C4-2B (cell line): ENCODE measurements at regions not wholly inside any gene's neighbourhood (a gene's known extent, or its start where the extent isn't known, plus 50 kb on each side); places are given as distances from the start of the nearest gene placed in this dataset.

Experiments
- H3K27ac ChIP-seq: fragments of 450-650 bp; 2 replicates; pipeline ENCODE4 v1.5.1; 2017
- ZFX ChIP-seq: fragments of 450-650 bp; IDR thresholded peaks from 2 replicates; pipeline ENCODE4 v1.6.1; 2017
- TF ChIP-seq, protein P1 (sequence below): fragments of 450-650 bp; conservative IDR thresholded peaks from 2 replicates; pipeline ENCODE4 v1.5.1; 2017; ENCODE audit warnings: mild to moderate bottlenecking

DNA sequence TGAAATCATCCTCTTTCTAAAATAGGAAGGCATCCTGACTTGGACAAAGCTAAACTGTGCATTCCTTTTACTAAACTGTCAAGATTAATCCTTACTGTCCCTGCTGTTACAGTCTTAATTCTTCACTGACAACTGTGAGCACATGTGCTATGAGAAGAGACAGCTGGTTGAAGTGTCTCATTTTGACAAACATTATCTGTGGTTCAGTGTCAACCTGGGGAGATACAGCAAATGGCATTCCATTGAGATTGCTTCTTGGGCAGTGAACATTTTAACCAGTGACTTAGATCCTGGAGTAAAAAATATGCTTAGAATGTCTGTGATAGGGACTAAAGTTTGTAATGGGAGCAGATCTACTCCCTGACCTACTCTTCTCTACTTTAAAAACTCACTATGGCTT is 552.6 kb upstream of the ATP2B1 start:
- TF ChIP-seq, protein P1, sequence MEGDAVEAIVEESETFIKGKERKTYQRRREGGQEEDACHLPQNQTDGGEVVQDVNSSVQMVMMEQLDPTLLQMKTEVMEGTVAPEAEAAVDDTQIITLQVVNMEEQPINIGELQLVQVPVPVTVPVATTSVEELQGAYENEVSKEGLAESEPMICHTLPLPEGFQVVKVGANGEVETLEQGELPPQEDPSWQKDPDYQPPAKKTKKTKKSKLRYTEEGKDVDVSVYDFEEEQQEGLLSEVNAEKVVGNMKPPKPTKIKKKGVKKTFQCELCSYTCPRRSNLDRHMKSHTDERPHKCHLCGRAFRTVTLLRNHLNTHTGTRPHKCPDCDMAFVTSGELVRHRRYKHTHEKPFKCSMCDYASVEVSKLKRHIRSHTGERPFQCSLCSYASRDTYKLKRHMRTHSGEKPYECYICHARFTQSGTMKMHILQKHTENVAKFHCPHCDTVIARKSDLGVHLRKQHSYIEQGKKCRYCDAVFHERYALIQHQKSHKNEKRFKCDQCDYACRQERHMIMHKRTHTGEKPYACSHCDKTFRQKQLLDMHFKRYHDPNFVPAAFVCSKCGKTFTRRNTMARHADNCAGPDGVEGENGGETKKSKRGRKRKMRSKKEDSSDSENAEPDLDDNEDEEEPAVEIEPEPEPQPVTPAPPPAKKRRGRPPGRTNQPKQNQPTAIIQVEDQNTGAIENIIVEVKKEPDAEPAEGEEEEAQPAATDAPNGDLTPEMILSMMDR = no peak
- TF ChIP-seq ZFX = no peak
- no peak overlapping the region for H3K27ac ChIP-seq

DNA sequence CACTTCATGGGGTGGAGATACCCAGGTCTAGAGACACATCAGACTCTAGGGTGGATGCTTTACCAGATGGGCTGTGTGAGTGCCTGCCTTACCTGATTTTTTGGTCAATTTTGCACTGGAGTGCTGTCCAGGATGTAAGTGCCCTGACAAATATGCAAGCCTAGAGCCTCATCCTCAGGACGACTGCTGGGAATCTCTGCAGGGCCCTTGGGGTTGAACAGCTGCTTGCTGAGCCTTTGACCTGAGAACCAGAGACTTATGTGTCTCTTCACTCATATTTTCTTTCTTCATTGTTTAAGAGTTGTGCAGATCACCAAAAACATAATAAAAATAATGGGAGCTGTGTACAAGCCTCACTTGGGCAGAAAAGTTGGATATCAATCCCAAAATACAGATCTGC is 551.5 kb upstream of the ATP2B1 start:
- TF ChIP-seq, protein P1 = no peak
- no peak for TF ChIP-seq ZFX
- H3K27ac ChIP-seq = no peak overlapping the region

DNA sequence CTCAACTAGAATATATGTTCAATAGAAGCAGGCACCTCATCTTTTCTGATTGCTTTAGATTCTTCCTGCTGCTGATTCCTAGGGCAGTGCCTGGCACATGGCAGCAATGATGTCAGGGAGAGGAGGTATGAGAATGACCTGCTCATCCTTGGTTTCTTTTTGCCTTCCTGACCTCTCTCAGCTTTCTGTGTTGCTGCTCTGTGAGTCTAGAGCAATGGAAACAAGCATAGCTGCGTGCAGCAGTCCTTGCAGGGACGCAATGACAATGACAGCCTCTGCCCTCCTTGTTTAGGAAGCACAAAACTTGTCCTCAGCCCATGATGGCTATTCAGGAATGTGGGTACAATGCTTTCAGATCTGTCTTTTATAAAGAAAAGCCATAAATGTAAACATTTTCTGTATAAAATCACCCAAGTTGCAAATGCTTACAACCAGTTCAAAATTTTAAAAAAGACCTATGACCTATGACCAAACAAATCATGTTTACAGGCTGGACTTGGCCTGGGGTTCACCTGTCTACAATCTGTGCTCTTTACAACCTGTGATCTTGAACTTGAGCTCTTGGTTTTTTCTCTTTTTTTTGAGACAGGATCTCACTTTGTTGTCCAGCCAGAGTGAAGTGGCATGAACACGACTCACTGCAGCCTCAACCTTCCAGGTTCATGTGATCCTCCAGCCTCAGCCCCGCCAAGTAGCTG is 549.4 kb upstream of the ATP2B1 start:
- TF ChIP-seq ZFX = no peak
- TF ChIP-seq, protein P1 = no peak
- H3K27ac ChIP-seq = no peak overlapping the region

DNA sequence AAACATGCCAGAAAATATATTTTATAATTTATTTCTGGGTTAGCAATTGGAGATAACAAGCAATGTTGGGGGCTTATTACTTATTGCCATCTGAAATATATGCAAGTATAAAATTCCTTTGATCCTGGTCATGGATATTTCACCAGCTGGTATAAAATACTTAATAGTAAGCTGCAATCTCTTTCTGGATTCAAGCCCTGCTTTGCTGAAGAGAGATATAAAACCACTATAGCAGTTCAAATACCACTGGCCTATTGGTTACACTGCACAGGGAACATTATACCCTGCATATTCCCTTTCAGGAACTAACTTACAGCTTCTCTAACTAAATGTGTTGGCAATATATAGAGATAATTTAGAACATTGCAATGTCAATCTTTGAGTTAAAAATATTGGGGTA is 546.2 kb upstream of the ATP2B1 start:
- TF ChIP-seq, protein P1 = no peak
- TF ChIP-seq ZFX = no peak
- no peak overlapping the region for H3K27ac ChIP-seq

DNA sequence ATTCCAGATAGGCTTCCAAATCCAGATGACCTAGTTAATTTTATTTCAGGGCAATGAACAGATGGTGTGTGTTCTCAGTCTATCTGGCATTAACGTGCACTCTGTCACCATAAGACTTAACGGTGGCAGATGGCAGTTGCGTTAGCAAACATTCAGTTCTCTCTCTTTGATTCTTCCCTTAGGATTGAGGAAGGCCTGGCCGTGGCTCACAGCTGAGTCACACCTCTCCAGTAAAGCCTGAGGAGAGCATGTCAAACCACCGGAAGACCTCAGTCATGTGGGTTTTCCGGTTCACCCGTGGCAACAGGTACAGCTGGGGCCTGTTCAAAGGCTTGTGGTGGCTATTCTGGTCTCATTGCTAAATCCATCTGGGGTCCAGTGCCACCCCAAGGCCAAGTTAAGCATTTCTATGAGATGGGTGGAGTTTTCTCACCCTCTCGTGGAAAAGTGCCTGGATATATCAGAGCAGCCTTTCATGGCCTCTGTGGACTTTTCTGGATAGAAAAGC is 545.1 kb upstream of the ATP2B1 start:
- TF ChIP-seq ZFX = no peak
- TF ChIP-seq, protein P1 = no peak; the same call in 1 of the 2 replicates
- no peak overlapping the region for H3K27ac ChIP-seq

DNA sequence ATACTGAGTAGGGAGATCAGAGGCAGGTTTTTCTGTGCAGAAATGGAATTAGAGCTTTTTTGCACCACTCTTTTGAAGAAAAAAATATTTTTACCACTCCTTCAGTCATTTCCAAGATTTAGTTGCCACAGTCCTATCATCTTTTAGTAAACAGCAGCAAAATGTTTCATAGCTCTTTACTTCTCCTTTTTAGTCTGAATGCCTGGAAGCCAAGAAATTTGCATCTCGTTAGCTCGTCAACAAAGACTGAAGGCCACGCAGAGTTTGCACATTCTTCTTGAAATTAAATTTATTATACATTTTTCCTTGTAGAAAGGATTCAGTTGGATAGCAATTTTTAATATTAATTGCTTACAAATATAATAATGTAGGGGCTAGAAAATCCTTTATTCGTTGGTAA is 544.5 kb upstream of the ATP2B1 start:
- TF ChIP-seq ZFX = no peak
- TF ChIP-seq, protein P1 = no peak
- H3K27ac ChIP-seq = no peak overlapping the region

DNA sequence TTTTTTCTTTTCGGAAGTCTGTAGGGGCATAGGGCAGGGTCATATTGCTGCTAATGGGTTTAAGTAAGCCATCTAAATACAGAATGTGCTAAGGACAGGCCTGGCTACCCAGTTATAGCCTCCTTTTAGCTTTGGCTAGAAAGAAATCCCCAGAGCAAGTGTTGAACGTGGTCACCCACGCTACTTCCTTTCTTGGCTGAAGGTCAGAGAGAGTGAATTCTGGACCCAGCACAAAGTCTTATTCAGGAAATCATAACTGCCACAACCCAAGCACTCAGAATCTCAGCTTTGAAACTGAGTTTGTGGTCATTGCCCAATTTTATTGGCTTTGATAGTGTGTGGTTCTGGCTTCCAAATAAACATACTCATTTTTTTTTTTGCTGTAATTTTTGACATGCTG is 542.1 kb upstream of the ATP2B1 start:
- no peak for TF ChIP-seq ZFX
- TF ChIP-seq, protein P1 = no peak
- H3K27ac ChIP-seq = no peak overlapping the region
